NCI-H446 (cell line): ENCODE measurements at regions not wholly inside any gene's neighbourhood (a gene's known extent, or its start where the extent isn't known, plus 50 kb on each side); places are given as distances from the start of the nearest gene placed in this dataset.
A peak's percentile ranks its signal among the peaks of the same experiment; 100 is the strongest.

Source experiments
- DNase-seq, 2 experiments: peaks; one replicate each; lab custom pipeline; 2025; lab: John Stamatoyannopoulos, UW

DNA sequence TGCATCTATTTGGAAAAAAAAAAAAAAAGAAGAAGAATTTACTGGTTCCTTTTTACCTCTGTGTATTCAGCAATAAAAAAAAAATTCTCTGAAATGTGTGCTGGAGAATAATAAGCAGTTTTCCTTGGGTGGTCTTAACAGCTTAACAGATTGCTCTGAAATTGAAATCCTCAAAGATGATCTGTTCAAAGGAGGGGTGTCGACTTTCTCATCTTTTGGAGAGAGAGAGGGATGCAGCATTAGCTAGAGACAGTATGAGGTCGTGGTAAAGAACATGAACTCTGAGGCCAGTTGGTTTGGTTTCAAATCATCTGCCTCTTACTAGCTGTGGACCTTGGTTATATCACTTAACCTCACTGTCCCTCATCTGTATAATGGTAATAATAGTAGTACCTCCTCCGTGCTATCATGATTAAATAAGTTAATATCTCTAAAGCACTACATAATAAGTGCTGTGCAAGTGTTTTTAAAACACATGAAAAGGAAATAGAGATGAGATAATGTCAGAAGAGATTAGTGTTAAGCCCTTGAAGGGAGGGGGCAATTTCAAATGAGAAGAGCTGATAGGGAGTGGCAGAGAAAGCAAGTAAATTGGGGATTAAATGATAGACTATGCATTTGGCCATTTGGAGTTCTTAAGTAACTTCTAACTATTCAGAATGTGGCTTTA lies 109.9 kb upstream of the LIMCH1 start:
- DNase-seq, result no peak

DNA sequence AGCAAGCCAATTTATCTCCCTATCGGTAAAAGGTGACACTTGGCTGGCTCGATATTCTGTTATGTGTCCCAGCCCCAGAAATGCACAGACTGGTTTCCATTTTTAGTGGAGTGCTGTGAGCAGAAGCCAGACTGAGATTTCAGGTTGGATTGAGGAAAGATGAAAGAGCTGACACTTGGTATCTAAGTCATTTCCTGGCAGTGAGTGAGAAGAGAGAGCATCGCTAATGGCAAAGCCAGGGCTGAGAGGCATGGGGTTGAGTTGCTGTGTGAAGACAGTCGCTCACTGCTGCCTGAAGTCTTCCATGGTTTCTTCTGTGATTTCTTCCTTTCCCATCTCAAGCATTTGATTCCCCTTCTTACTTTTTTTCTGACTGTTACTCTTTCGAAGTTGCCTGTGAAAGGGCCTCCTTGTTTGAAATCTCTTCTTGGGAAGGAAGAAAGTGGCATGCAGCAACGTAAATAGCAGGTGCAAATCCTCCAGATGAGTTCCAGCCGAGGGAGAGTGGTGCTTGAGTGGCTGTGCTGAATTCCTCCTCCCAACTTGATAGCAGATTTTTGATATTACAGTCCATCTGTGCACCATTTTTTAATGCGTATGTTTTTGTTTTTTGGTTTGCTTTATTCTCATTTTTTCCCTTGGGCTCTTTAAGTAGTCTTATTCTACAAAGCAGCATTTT lies 109.2 kb upstream of the LIMCH1 start:
- peak in 1 of 2 experiments; percentile 51 for DNase-seq

DNA sequence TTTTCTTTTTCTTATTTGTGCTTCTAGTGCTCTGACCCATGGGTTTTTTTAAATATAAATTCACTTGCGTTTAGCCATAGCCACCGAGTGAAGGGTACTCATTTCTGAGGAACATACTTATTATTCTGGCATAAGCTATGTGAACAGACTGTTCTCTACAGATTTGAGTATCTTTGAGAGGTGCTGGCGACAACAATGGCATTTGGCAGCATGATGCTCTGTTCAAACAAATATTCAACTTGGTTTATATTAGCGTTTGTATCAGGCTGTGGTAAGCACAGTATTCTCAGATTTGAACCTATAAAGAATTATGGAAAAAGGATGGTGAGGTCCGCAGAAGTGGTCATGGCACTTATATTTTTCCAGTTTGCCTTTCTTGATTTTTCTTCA lies 108.7 kb upstream of the LIMCH1 start:
- DNase-seq, result peak; percentile 58 to 77

DNA sequence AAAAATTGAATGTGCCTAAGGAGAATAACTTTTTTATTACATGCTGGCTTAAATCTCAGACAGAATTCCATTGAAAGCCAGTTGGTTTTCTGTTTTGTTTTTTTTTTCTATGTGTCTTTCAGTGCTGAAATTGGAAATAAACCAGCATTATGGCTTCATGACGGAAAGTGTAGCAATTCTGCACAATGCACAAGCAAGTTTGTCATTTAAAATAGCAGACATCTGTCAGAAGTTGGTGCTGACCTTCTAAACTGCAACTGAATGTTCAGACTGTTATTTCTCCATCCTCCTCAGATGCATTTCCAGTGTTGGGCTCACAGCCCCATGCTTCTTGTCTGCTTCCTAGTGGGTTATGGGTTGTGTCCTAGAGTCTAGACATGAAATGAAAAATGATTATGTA lies 107.2 kb upstream of the LIMCH1 start:
- no peak for DNase-seq

DNA sequence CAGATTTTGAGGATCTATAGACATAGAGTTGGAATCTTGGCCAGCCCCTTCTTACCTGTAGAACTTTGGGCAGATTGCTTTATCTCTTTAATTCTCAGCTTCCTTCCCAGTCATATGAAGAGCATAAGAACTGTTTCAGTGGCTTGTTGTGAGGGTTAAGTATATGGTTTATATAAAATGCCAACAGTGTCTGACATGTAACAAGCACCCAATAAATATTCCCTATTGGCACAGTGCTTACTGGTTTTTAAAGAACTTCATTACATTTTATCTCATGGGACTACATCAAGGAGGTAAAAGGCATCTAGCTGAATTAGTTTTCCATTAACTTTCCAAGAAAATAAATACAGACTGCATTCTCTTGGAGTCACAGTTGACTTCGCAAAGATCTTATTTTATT lies 106.7 kb upstream of the LIMCH1 start:
- no peak for DNase-seq

DNA sequence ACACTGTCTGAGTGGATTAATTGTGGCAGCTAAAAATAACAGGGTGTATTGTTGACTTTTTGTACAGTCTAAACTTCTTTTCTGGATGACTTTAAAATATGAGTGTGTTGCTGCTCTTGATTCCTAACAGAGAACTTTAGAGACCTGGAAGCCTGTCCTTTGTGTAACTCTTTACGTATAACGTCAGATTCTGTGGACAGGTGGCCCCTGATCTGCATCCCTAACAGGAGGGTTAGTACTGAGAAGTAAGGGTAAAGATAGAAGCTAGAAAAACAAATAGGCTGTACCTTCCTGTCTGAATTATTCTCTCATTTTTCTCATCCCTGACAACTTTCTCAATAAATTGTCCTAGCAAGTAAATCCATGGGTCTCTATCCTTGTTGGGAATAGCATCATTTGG lies 105.7 kb upstream of the LIMCH1 start:
- DNase-seq, result no peak

DNA sequence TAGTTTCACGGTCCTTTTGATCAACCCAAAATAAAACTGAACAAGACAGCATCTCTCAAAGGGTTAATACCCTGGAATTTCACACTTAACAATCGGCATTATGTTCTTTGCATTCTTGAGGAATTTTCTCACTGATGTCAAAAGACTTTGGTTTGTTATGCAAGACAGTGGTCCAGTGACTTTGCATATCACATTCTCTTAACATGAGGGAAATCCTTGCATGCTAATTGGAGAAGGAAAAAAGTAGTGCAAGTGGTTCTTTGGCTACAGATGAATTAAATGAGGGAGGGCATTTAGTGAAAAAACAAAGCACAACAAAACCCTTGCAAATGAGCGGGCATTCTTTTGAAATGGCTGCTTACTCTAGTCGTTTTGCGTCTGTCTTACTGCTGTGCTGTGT lies 105.1 kb upstream of the LIMCH1 start:
- DNase-seq, result peak in 1 of 2 experiments; percentile 21

DNA sequence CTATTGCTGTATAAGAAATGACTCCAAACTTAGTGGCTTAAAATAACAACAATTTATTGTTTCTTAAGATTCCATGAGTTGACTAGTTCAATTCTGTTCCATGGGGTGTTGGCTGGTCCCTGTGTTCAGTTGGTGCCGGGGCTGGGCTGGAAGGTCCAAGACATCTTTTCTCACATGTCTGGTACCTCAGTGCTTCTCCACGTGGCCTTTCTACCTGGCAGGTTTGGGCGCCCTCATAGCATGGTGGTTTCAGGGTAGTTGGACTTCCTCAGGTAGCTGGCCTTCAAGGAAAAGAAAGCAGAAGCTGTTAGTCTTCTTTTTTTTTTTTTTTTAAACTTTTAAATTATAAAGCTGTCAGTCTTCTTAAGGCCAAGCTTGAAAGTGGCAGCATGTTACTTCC lies 104.6 kb upstream of the LIMCH1 start:
- DNase-seq, result no peak

DNA sequence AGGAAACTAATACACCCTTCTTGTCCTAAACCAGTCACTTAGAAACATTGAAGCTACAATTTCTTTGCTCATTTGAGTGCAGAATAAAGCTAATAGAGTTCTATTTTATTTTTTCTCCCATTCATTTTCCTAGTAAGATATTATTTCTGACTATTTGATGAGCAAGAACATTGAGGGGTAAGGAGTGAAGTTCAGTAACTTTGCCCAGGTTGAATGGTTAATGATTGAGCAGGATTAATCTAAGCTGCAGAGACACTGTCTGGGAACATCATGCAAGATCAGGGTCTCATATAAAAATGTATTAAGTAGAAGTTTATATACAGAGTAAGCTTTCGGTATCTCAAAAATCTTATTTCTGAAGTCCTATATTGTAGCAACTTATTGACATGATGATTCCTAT lies 102.4 kb upstream of the LIMCH1 start:
- no peak for DNase-seq

DNA sequence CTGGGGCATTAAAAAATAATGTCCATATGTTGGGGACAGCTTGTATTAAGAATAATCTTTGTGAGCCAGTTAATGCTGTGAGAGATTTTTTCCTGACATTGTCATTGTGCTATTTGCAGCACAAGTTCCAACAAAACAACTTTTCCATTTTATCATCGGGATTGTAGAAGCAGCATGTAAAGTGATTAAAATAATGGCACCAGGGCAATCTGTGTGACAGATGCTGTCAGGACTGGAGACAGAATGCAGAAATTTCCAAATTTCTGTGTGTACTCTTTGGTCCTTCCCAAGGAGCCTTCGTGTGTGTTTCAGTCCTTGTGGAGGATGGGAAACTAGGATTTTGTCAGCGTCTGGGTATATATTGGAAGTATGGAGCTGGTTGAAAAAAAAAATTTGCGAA lies 101.5 kb upstream of the LIMCH1 start:
- peak in 1 of 2 experiments; percentile 20 for DNase-seq

DNA sequence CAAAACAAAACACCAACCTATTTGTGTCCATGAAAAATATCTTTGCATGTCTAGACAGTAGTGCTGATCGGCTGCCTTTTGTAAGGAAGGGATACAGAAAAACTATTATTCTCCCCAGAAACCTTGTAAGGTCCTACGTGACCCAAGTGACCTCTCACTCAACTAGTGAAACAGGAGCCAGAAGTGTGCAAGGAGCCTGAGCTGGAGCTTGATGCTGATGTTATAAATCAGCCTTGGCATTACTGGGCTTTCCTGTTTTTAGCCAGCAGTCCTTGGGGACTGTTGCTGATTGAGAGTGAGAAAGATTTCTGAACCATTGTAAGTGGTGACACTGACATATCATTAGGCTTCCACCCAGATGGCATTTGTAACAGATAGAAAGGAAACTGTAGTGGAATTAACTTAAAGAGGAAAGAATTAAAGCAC lies 100.8 kb upstream of the LIMCH1 start:
- DNase-seq, result peak; percentile 24 to 43

DNA sequence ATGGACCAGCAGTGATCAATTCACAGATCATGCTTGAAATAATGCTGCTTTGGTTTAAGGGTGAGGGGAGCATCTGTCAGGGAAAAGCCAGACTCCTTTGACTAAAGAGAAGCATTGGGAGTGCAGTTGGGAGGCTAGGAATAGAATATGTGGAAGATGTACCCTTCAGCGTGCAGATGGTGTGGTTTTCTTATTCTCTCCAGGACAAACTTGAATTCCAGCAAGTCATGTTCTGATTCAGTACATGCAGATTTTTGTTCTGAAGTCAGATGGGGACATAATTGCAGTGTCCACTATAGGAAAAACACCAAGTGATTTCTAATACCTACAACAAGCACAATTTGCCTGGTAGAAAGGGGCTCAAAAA lies 99.0 kb upstream of the LIMCH1 start:
- no peak for DNase-seq

DNA sequence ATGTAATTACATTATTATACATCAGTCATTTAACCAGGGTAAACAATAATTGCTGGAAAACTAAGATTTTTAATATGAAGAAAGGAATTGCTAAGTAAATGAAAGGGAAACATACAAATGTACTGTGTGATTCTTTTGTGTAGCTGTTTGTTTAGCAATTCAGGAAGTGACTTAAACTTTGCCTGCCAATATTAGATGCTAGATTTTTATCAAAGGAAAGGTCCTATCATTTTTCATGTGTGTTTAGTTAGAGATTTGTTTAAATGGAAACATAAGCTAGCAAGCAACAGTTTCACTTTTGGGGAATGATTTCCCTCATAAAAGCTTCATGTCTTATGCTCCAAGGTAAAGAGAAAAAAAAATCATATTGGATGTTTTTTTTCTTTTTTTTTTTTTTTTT lies 95.1 kb upstream of the LIMCH1 start:
- no peak for DNase-seq

DNA sequence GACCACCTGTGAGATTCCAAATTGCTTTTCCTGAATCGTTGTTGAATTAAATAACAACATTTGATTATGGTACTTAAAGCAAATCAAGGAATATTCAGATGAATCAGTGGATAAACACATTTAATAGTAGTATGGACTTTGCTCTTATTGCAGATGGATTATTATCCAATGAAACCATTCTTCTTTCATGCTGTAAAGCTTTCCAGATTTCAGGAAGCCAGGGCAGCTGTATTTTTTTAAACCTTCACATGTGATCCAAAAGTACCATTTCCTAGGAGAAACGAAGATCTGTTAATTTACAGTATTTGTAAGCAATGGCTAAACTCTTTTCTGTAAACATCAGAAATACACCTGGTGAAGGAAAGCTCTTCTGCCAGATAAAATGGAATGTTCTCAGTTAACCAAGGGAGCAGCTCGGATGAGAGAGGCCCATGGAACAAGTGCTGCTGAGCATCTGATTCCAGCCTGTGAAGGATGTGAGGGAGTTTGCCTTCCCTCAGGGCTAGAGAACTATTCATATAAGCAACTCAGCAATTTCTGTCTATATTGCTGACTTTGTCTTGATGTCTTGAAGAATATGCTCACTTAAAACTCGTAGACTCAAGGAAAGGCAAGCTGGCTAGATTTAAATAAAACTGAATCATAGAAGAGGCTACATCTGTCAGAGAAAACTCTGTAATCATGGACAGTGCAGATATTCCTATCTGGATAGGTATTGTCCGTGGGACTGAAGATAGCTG lies 94.4 kb upstream of the LIMCH1 start:
- DNase-seq, result no peak

DNA sequence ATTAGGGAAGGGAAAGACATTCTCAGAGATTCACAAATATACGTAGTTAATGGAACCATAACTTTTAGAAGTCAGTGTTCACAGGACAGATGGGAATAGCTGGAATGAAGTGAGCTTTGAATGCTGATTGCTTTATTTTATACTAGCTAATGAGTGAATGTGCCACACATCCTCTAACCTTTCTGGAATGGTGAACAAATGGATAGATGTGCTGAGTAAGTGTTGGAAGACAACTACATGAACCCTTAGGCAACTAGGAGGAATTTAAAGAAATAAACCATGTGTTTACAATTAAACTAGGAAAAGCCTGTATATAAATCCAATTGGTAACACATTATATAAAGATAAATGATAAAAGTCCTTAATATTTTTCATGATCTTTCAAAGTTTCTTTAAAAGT lies 91.6 kb upstream of the LIMCH1 start:
- DNase-seq, result no peak

DNA sequence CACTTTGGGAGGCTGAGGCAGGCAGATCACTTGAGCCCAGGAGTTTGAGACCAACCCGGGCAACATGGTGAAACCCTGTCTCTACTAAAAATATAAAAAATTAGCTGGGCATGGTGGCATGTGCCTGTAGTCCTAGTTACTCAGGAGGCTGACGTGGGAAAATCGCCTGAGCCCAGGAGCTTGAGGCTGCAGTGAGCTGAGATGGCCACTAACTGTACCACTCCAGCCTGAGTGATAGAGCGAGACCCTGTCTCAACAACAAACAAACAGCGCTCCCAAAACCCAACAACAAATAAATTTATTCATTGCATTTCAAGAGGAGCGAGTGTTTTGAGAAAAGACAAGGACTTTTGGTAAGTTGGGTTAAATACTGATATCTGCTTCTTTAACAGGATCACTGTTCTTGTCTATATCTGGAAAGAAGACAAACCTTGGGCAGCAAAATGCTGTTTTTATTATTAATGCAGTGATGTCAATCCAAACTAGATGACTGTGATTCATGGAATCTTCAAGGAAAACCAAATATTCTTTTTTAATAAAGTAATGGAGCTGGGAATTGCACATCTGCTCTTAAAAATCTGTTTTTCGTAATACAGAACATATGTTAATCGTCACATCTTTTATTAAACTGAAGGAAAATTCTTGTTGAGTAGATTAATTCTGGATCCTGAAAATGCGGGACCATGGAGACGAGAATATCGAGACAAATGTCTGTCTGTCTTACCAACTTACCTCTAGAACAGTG lies 90.8 kb upstream of the LIMCH1 start:
- DNase-seq, result no peak

DNA sequence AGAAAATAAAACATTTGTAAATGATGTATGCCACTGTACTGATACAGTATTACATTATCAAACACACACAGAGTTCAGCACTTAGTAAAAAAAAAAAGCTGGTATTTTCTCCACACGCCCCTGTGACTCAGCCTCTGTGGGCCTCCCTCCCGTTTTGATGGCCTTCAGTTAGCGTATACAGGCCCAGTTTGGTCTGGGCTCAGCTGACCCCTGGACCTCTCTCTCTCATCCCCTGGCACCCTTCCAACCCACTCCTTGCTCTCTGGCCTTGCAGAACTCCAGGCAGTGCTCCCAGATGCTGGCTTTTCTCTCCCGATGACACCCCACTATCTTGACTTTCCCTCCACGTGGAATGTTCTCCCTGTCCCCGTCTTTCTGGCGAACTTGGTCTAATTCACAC lies 89.0 kb upstream of the LIMCH1 start:
- DNase-seq, result no peak

DNA sequence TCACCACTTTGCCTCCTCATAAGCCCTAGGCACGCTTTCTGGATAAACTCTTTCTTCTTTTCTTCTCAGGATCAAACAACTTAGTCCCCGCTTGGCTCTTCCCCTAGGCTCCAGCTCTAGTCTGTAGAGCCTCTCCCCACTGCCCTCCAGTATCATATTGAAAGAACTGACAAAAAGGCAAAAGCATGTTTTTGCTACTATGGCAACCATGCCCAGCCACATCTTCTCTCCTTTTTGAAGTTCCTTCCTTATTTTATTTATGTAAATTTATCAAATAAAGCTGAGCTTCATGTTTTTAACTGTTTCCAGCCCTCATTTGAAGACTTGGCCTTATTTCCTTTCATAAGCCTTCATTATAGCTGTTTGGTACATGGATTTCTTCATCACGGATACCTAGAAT lies 86.0 kb upstream of the LIMCH1 start:
- DNase-seq, result no peak

DNA sequence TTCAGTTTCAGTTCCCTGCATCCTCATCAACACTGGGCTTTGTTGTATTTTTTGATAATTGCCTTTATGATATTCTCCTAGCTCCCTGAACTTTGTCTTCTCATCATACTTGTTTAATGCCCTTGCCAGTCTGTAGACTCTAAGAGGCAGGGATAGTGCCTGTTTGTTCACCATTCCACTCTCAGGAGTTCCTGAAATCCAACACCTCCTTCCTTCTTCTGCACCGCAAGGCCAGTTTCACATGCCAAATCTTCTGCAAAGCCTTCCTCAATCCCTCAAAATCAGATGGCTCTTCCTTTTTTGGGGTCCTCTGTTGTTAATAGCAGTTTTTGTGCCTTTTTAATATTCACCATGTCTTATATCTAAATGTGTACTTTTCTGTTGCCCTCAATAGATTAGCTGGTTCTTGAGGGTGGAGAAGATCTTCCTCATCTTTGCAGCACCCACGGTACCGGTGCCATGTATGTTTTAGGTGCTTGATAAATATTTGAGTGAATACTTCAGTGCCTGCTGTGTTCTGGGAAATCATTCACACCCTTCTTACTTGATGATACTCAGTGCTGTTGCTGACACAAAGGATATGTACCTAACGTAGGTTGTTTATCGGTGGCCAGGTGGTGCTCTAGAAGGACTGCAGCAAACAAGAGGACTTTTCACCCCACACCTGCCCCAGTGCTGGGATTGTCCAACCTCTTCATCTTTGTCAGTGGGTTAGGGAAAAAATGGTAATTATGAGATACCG lies 85.3 kb upstream of the LIMCH1 start:
- DNase-seq, result no peak

DNA sequence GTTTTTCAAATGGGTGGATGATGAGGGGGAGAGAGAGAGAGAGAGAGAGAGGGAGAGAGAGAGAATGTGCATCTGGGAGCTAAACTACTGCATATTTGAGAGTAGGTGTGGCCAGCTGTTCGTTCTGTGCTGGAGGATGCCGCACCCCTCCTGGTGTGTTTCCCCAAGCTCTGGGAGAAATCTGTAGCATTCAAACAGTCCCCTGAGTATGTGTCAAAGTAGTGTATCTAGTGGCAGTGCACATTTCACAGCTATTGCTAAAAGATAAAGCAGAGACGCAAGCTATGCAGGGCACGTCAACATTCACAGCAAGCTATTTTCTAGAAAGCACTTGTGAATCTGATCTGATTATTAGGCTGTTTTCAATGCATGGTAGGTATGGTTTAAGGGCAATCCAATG lies 83.5 kb upstream of the LIMCH1 start:
- no peak for DNase-seq

DNA sequence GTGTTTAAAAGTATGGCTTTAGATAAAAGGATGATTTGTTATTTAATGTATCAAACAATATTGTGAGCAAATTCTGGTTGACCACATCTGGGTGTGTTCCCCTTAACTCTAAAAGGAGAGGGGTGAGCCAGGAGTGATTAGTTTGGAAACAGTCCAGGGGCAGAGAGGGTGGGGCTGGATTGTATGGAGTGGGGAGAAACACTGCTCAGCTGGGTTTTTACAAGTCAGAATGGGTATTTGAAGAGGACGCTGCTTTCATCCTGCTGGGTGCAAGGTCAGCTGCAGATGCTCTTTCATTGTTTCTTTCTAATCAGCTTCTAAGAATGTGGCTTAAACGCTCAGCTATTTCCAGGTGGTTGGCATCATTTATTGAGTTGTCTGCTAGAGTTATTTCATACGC lies 82.8 kb upstream of the LIMCH1 start:
- no peak for DNase-seq

DNA sequence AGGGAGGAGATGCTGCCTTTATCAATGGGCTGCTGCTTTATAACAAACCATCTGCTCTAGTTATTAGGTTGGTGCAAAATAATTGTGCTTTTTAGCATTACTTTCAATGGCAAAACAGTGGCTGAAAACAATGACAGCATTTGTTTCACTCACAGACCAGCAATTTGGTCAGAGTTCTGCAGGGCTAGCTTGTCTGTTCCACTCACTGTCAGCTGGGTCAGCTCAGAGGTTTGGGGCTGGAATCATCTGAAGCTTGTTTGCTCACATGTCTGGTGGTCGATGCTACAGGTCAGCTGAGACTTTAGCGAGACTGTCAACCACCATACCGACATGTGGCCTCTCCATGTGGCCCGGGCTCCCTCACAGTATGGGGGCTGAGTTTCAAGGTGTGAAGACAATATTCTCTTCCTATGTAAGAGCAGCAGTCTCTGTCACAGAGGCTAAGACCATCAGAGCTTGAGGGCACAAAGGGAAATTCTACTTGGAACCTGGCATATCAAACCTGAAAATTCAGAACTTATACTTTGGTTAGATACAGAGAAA lies 81.3 kb upstream of the LIMCH1 start:
- no peak for DNase-seq
